GM13977 (cell line): ENCODE measurements at regions not wholly inside any gene's neighbourhood (a gene's known extent, or its start where the extent isn't known, plus 50 kb on each side); places are given as distances from the start of the nearest gene placed in this dataset.

ENCODE experiments used
- DNase-seq: peaks from one replicate; pipeline ENCODE4 v3.0.0; 2012; ENCODE audit warnings: low spot score
- in situ Hi-C: fragments of 300-500 bp; cut with MboI; formaldehyde crosslinking; loops from one replicate; pipeline ENCODE4 v1.12.0; 2022; ENCODE audit warnings: low sequenced_read_pairs, low pct_unique_long_range_greater_than_20kb, mixed read lengths, inconsistent platforms; ENCODE audit not compliant: unreplicated experiment
- TF ChIP-seq, protein P1 (sequence below): IDR thresholded peaks from 2 replicates; pipeline ENCODE4 v1.5.1; 2012; ENCODE audit warnings: mild to moderate bottlenecking, control low read depth; ENCODE audit not compliant: insufficient read depth; ENCODE audit errors: extremely low read depth, missing control alignments

DNA sequence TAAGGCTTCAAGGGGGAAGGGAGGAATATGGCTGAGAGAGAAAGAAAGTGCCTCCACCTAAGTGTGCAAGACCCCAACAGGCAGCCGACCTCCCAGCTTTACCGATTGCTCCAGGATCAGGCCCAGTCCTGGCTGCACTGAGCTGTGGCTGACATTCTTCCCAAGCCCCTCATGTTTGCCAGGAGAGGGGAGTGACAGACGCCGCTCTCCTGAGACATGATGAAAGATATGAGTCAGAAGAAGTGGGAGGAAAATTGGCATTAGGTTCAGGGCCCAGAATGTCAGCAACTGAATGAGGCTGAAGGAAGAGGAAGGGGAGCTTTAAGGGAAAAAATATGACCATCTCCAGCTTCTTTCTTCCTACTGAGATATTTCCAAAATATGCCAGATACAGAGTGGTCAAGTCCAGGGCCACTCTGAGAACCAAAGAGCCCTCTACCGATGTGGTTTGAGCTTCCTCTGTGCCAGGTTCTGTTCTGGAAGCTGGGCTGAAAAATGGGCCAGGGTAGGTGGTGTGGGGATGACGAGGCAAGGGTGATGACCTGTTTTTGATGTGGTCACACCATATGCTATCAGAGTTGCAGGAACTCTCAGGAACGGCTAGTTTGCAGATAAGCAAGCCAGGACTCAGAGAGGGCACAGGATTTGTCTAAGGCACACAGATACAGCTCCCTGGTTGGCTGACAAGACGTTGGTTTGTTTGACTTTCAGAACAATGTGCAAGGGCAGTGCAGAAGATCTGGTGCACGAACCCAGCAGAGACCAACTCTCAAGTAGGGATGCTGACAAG, 176.7 kb downstream of the SOX9 start:
- DNase-seq: no peak
- in situ Hi-C loops: no loop called here

DNA sequence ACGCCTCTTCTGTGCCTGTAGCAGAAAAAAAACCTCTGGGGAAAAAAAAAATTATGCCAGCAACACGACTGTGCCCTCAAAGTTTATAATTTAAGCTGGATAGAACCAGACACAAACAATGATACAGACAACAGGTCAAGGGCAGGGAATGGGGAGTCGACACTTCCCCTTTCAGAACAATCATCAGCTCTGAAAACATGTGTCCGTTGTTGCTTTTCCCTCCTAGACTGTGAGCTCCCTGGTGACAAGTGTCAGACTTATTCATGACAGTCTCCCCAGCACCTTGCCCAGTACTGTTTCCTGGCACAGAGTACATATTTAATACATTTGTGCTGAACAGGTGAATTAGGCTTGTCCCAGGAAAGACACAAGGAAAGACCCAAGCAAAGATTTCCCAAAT, 178.3 kb downstream of the SOX9 start:
- DNase-seq: no peak
- TF ChIP-seq, protein P1, sequence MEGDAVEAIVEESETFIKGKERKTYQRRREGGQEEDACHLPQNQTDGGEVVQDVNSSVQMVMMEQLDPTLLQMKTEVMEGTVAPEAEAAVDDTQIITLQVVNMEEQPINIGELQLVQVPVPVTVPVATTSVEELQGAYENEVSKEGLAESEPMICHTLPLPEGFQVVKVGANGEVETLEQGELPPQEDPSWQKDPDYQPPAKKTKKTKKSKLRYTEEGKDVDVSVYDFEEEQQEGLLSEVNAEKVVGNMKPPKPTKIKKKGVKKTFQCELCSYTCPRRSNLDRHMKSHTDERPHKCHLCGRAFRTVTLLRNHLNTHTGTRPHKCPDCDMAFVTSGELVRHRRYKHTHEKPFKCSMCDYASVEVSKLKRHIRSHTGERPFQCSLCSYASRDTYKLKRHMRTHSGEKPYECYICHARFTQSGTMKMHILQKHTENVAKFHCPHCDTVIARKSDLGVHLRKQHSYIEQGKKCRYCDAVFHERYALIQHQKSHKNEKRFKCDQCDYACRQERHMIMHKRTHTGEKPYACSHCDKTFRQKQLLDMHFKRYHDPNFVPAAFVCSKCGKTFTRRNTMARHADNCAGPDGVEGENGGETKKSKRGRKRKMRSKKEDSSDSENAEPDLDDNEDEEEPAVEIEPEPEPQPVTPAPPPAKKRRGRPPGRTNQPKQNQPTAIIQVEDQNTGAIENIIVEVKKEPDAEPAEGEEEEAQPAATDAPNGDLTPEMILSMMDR: no peak
- in situ Hi-C loops: no loop called here

More for the DNA sequence above, 176.7 kb downstream of the SOX9 start:
- TF ChIP-seq, protein P1: no peak

DNA sequence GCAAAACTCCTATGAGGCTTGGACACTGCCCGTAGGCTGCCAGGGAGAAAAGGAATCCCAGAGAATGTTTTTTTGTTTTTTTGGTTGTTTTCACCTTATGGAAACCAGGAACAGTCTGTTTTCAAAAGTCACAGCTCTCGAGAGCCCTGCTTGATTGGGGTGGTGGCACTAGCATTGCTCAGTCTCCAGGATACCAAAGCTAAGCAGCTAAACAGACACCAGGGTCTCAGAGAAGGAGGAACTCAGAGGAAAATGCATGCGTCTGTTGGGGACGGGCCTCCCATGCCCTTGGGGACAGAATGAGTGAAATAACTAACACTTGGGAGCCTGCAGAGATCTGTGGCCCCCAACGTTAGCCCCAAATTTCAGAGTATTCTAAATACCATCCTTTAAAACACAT, 178.8 kb downstream of the SOX9 start:
- in situ Hi-C loops: no loop called here
- no peak for DNase-seq
- TF ChIP-seq, protein P1: no peak

DNA sequence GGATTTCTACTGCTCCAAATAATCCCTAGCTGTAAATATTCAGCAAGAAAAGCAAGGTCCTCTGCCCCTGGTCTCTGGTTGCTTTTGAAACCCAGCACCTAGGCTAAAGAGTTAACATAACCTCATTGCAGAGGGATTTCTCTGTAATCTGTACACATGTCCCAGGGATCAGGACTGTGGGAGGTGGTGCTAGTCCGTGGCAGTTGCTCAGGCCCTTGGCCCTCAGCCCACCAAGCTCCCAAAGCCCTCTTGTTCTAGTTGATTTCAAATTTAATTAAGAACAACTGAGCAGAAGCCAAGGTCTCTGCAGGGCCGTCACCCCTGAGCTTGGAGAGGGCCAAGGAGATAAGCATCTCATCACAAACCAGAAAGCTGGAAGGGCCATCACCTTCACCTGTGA, 181.1 kb downstream of the SOX9 start:
- DNase-seq: no peak
- in situ Hi-C loops: loop anchor here (25.0 kb wide), 1 partner anchor 110 kb away; no protein-coding TSS in a partner anchor
- TF ChIP-seq, protein P1: no peak

DNA sequence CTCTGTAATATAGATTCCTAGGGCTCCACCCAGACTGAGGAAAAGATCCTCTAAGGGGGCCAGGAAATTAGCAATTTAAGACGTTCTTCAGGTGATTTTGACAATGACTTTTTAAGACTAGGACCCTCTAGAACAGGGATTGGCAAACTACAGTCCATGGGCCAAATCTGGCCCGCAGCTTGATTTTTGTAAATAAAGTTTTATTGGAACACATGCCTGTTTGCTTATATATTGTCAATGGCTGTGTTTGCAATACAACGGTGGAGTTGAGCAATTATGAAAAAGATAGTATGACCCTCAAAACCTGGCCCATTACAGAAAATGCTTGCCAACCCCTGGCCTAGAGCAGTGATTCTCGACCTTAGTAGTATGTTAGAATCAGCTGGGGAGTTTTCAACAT, 181.9 kb downstream of the SOX9 start:
- no peak for DNase-seq
- in situ Hi-C loops: loop anchor here (25.0 kb wide), 1 partner anchor 110 kb away; no protein-coding TSS in a partner anchor
- TF ChIP-seq, protein P1: no peak

DNA sequence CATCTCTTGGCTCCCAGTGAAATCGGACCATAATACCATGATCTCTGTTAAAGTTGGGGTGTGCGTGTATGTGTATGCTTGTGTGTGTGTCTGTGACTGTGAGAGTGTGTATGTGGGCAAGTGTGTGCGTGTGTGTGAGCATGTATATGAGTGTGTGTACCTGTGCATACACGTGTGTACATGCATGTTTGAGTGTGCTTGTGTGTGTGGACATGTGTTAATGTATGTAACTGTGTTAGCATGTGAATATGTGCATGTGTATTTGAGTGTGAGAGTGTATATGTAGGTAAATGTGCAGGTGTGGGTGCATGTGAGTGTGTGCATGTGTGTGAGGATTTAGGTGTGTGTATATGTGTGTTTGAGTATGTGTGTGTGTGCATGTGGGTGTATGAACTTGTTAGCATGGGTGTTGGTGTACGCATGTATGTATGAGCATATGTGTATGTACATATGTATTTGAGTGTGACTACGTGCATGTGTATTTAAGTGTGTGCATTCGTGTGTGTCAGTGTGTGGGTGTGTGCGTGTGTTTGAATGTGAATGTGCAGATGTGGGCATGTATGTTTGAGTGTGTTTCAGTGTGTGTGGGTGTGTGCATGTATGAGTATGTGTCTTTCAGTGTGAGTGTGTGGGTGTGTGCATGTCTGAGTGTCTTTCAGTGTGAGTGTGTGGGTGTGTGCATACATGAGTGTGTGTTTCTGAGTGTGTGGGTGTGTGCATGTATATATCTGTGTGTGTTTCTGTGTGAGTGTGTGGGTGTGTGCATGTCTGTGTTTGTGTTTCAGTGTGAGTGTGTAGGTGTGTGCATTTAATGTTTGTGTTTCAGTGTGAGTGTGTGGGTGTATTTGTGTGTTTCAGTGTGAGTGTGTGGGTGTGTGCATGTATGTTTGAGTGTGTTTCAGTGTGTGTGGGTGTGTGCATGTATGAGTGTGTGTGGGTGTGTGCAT, 183.2 kb downstream of the SOX9 start:
- DNase-seq: no peak
- TF ChIP-seq, protein P1: no peak
- in situ Hi-C loops: loop anchor here (25.0 kb wide), 1 partner anchor 108 kb away; no protein-coding TSS in a partner anchor
